ENCODE measurements at regions not wholly inside any gene's neighbourhood (a gene's known extent, or its start where the extent isn't known, plus 50 kb on each side); places are given as distances from the start of the nearest gene placed in this dataset.
"Not testable (repeated sequence)": the region's sequence is repeated elsewhere in the genome, so short reads cannot be mapped to it uniquely, and the experiment has no call there.

- not testable (repeated sequence) for H3K4me3 ChIP-seq (ENCODE audit: low read length); H3K27me3 ChIP-seq (ENCODE audit: control insufficient read depth, insufficient read depth, low read length); H3K36me3 ChIP-seq (ENCODE audit: control insufficient read depth, insufficient read depth, low read length); H3K9ac ChIP-seq (ENCODE audit: low read length); H3K4me1 ChIP-seq (ENCODE audit: control insufficient read depth, insufficient read depth, low read length); H3K27ac ChIP-seq (ENCODE audit: low read depth, low read length)
Measured at GRCh38 chr6:112688487-112689165, 341.5 kb downstream of the RFPL4B start.

DNA sequence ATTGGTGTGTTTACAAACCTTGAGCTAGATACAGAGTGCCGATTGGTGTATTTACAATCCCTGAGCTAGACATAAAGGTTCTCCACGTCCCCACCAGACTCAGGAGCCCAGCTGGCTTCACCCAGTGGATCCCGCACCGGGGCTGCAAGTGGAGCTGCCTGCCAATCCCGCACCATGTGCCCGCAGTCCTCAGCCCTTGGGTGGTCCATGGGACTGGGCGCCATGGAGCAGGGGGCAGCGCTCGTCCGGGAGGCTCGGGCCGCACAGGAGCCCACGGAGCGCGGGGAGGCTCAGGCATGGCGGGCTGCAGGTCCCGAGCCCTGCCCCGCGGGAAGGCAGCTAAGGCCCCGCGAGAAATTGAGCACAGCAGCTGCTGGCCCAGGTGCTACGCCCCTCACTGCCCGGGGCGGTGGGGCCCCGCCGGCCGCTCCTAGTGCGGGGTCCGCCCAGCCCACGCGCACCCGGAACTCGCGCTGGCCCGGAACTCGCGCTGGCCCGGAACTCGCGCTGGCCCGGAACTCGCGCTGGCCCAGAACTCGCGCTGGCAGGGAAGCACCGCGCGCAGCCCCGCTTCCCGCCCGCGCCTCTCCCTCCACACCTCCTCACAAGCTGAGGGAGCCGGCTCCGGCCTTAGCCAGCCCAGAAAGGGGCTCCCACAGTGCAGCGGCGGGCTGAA lies 342.2 kb downstream of the RFPL4B start:
- not testable (repeated sequence) for H3K36me3 ChIP-seq (ENCODE audit: control insufficient read depth, insufficient read depth, low read length); H3K4me1 ChIP-seq (ENCODE audit: control insufficient read depth, insufficient read depth, low read length); H3K4me3 ChIP-seq (ENCODE audit: low read length); H3K27me3 ChIP-seq (ENCODE audit: control insufficient read depth, insufficient read depth, low read length); H3K9ac ChIP-seq (ENCODE audit: low read length); H3K27ac ChIP-seq (ENCODE audit: low read depth, low read length)

- Histone ChIP-seq H3K4me1 (ENCODE audit: control insufficient read depth, insufficient read depth, low read length) (no peaks in the 10 kb centered on the region), H3K27ac (ENCODE audit: low read depth, low read length) (no peak overlapping the region), H3K36me3 (ENCODE audit: control insufficient read depth, insufficient read depth, low read length) (no peaks in the 10 kb centered on the region), H3K4me3 (ENCODE audit: low read length) (no peak overlapping the region), H3K9ac (ENCODE audit: low read length) (no peak overlapping the region), H3K27me3 (ENCODE audit: control insufficient read depth, insufficient read depth, low read length) (no peaks in the 10 kb centered on the region)
Measured at GRCh38 chr6:112690497-112691202, 343.5 kb downstream of the RFPL4B start.

DNA sequence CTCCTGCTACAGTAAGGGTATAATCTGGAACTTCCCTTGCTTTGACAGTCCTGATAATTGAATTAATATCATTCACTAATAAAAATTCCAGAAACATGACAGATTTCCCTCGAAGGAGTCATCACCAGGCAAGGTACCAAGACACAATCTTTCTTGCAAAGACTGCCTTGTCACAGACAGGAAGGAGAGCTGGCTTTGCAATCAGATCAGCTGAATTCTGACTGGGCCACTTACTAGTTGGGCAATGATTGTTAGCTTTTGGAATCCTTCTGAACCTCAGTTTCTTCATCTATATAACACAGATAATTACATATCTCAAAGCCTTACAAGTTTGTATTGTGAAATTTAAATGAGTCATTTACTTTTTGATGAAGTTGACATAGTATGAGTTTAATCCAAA lies 344.2 kb downstream of the RFPL4B start:
- H3K36me3 ChIP-seq (ENCODE audit: control insufficient read depth, insufficient read depth, low read length) = no peaks in the 10 kb centered on the region
- no peak overlapping the region for H3K27ac ChIP-seq (ENCODE audit: low read depth, low read length)
- H3K27me3 ChIP-seq (ENCODE audit: control insufficient read depth, insufficient read depth, low read length) = no peaks in the 10 kb centered on the region
- H3K4me1 ChIP-seq (ENCODE audit: control insufficient read depth, insufficient read depth, low read length) = no peaks in the 10 kb centered on the region
- H3K4me3 ChIP-seq (ENCODE audit: low read length) = no peak overlapping the region
- H3K9ac ChIP-seq (ENCODE audit: low read length) = no peak overlapping the region

DNA sequence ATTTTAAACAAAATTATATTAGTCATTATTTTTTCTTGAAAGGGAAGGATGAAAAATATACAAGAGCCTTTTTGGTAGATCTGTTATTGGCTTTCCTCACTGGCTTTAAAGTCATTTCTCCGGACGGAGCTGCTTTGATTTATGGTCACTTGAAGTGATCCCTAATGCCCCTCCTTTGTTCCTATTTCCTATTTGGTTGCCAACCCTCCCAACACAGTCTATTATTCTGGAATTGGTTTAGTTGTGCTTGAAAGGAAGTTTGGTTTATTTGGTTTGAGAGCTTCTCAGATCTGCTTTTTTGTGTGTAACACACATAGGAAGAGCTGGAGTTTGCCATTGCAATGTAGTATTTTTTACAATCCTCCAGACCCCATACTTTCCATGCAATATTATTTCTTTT lies 347.9 kb downstream of the RFPL4B start:
- Histone ChIP-seq H3K4me1 (ENCODE audit: control insufficient read depth, insufficient read depth, low read length) (no peaks in the 10 kb centered on the region), H3K27ac (ENCODE audit: low read depth, low read length) (no peak overlapping the region), H3K9ac (ENCODE audit: low read length) (no peak overlapping the region), H3K4me3 (ENCODE audit: low read length) (no peak overlapping the region), H3K27me3 (ENCODE audit: control insufficient read depth, insufficient read depth, low read length) (no peaks in the 10 kb centered on the region), H3K36me3 (ENCODE audit: control insufficient read depth, insufficient read depth, low read length) (no peaks in the 10 kb centered on the region)

- Histone ChIP-seq H3K4me3 (ENCODE audit: low read length) (no peak overlapping the region), H3K36me3 (ENCODE audit: control insufficient read depth, insufficient read depth, low read length) (no peaks in the 10 kb centered on the region), H3K27ac (ENCODE audit: low read depth, low read length) (no peak overlapping the region), H3K27me3 (ENCODE audit: control insufficient read depth, insufficient read depth, low read length) (no peaks in the 10 kb centered on the region), H3K4me1 (ENCODE audit: control insufficient read depth, insufficient read depth, low read length) (no peaks in the 10 kb centered on the region), H3K9ac (ENCODE audit: low read length) (no peak overlapping the region)
Measured at GRCh38 chr6:112697265-112697664, 350.1 kb downstream of the RFPL4B start.

- no peaks in the 10 kb centered on the region for H3K27me3 ChIP-seq (ENCODE audit: control insufficient read depth, insufficient read depth, low read length)
- H3K4me3 ChIP-seq (ENCODE audit: low read length) = no peak overlapping the region
- no peaks in the 10 kb centered on the region for H3K4me1 ChIP-seq (ENCODE audit: control insufficient read depth, insufficient read depth, low read length)
- H3K27ac ChIP-seq (ENCODE audit: low read depth, low read length) = no peak overlapping the region
- H3K9ac ChIP-seq (ENCODE audit: low read length) = no peak overlapping the region
- no peaks in the 10 kb centered on the region for H3K36me3 ChIP-seq (ENCODE audit: control insufficient read depth, insufficient read depth, low read length)
Measured at GRCh38 chr6:112701201-112701600, 354.1 kb downstream of the RFPL4B start.

DNA sequence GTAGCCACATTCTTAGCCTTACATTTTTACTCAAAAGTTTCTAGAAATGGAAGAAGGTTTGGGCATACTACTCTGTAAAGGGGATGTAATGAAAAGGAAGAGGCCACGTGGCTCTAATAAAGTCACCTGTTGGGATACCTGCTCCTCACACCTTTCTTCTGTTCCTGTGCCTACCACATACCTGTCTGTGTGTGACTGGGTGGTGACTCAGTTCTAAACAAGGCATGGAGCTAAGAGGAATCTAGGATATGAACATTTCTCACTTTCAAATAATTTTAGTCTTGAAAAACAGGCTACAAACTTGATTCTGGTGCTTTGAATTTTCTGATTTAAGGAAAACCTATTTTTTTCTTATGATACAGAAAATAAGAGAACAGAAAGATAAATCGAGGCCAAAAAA lies 363.6 kb downstream of the RFPL4B start:
- no peaks in the 10 kb centered on the region for H3K36me3 ChIP-seq (ENCODE audit: control insufficient read depth, insufficient read depth, low read length)
- H3K9ac ChIP-seq (ENCODE audit: low read length) = no peak overlapping the region
- no peak overlapping the region for H3K4me3 ChIP-seq (ENCODE audit: low read length)
- H3K27me3 ChIP-seq (ENCODE audit: control insufficient read depth, insufficient read depth, low read length) = no peaks in the 10 kb centered on the region
- no peaks in the 10 kb centered on the region for H3K4me1 ChIP-seq (ENCODE audit: control insufficient read depth, insufficient read depth, low read length)
- no peak overlapping the region for H3K27ac ChIP-seq (ENCODE audit: low read depth, low read length)

- Histone ChIP-seq H3K9ac (ENCODE audit: low read length) (no peak overlapping the region), H3K27ac (ENCODE audit: low read depth, low read length) (no peak overlapping the region)
Measured at GRCh38 chr6:112713402-112713801, 366.3 kb downstream of the RFPL4B start.

DNA sequence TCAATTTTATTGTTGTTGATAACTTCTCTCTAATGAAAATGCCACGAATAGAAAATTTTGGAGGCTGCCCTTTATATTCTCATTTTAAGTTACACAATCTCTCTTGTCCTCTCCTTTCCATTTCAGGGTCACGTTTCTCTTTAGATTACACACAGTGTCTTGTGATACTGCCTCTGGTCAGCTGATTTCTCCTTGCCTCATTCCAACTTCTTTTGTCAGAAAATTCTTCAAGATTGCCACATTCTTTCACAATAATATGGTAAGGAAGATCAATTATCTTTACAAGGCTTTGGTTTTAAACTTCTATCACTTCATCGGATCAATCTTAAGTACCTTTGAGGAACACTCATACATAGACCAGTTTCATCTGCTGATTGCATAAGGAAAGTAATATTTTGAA lies 370.3 kb downstream of the RFPL4B start:
- Histone ChIP-seq H3K4me3 (ENCODE audit: low read length) (no peak overlapping the region), H3K27ac (ENCODE audit: low read depth, low read length) (no peak overlapping the region), H3K36me3 (ENCODE audit: control insufficient read depth, insufficient read depth, low read length) (no peaks in the 10 kb centered on the region), H3K27me3 (ENCODE audit: control insufficient read depth, insufficient read depth, low read length) (no peaks in the 10 kb centered on the region), H3K9ac (ENCODE audit: low read length) (no peak overlapping the region), H3K4me1 (ENCODE audit: control insufficient read depth, insufficient read depth, low read length) (no peaks in the 10 kb centered on the region)

More at GRCh38 chr6:112713402-112713801, 366.3 kb downstream of the RFPL4B start:
- no peak overlapping the region for H3K4me3 ChIP-seq (ENCODE audit: low read length)
- H3K4me1 ChIP-seq (ENCODE audit: control insufficient read depth, insufficient read depth, low read length) = no peaks in the 10 kb centered on the region
- no peaks in the 10 kb centered on the region for H3K27me3 ChIP-seq (ENCODE audit: control insufficient read depth, insufficient read depth, low read length)
- H3K36me3 ChIP-seq (ENCODE audit: control insufficient read depth, insufficient read depth, low read length) = no peaks in the 10 kb centered on the region

- no peak overlapping the region for H3K9ac ChIP-seq (ENCODE audit: low read length)
- no peaks in the 10 kb centered on the region for H3K27me3 ChIP-seq (ENCODE audit: control insufficient read depth, insufficient read depth, low read length)
Measured at GRCh38 chr6:112717856-112718255, 370.7 kb downstream of the RFPL4B start.

GRCh38 chr6:112725541-112726085 lies 378.5 kb downstream of the RFPL4B start:
- no peak overlapping the region for H3K4me3 ChIP-seq (ENCODE audit: low read length)
- no peaks in the 10 kb centered on the region for H3K4me1 ChIP-seq (ENCODE audit: control insufficient read depth, insufficient read depth, low read length)
- no peaks in the 10 kb centered on the region for H3K36me3 ChIP-seq (ENCODE audit: control insufficient read depth, insufficient read depth, low read length)
- no peaks in the 10 kb centered on the region for H3K27me3 ChIP-seq (ENCODE audit: control insufficient read depth, insufficient read depth, low read length)
- no peak overlapping the region for H3K9ac ChIP-seq (ENCODE audit: low read length)
- no peak overlapping the region for H3K27ac ChIP-seq (ENCODE audit: low read depth, low read length)

More at GRCh38 chr6:112717856-112718255, 370.7 kb downstream of the RFPL4B start:
- H3K4me3 ChIP-seq (ENCODE audit: low read length) = no peak overlapping the region
- H3K27ac ChIP-seq (ENCODE audit: low read depth, low read length) = no peak overlapping the region
- H3K4me1 ChIP-seq (ENCODE audit: control insufficient read depth, insufficient read depth, low read length) = no peaks in the 10 kb centered on the region
- H3K36me3 ChIP-seq (ENCODE audit: control insufficient read depth, insufficient read depth, low read length) = no peaks in the 10 kb centered on the region
